Aorta (tissue), 5 donors: ENCODE measurements at regions not wholly inside any gene's neighbourhood (a gene's known extent, or its start where the extent isn't known, plus 50 kb on each side); places are given as distances from the start of the nearest gene placed in this dataset.

Experiments used
- ATAC-seq: fragments of 200-7000 bp; cut with Tn5 transposase; one replicate; pipeline ENCODE4 v1.9.1; 2022; ENCODE audit warnings: moderate library complexity; ENCODE audit not compliant: low FRiP score
- DNase-seq, 2 donors: peaks; one replicate each; pipeline ENCODE4 v3.0.0-alpha.2; 2020
- H3K27ac ChIP-seq, 2 donors: one replicate each; pipeline ENCODE4 v1.5.1; 2013; ENCODE audit warnings: low read length in 2 of 2, mild to moderate bottlenecking in 2 of 2, moderate library complexity in 2 of 2, control low read depth in 1 of 2, inconsistent platforms in 1 of 2, low read depth in 1 of 2
- H3K27me3 ChIP-seq, 2 donors: one replicate each; pipeline ENCODE4 v1.6.1; 2013; ENCODE audit warnings: control low read depth in 1 of 2, low read length in 1 of 2, mild to moderate bottlenecking in 1 of 2, moderate library complexity in 1 of 2; ENCODE audit not compliant: insufficient read depth in 2 of 2, control insufficient read depth in 1 of 2
- H3K36me3 ChIP-seq, 2 donors: one replicate each; pipeline ENCODE4 v1.6.1; 2013; ENCODE audit warnings: control low read depth in 1 of 2, low read length in 1 of 2, mild to moderate bottlenecking in 1 of 2; ENCODE audit not compliant: insufficient read depth in 2 of 2, control insufficient read depth in 1 of 2
- H3K4me1 ChIP-seq, 2 donors: one replicate each; pipeline ENCODE4 v1.6.1; 2013; ENCODE audit warnings: low read length in 2 of 2, control low read depth in 1 of 2, mild to moderate bottlenecking in 1 of 2, moderate library complexity in 1 of 2; ENCODE audit not compliant: insufficient read depth in 2 of 2, control insufficient read depth in 1 of 2
- H3K4me3 ChIP-seq, 2 donors: one replicate each; pipeline ENCODE4 v1.5.1; 2013; ENCODE audit warnings: low read length in 2 of 2, control low read depth in 1 of 2, mild to moderate bottlenecking in 1 of 2
- H3K9me3 ChIP-seq: one replicate; pipeline ENCODE4 v1.6.1; 2013; ENCODE audit warnings: mild to moderate bottlenecking, low read length; ENCODE audit not compliant: control insufficient read depth
- WGBS, 2 donors: extraction: QIAGEN DNeasy Blood & Tissue Kit; methylation state at CpG; one replicate each; pipeline ENCODE4 v1.1.7; 2013; 5-methylcytosine and 5-hydroxymethylcytosine counted together
- intact Hi-C, 2 donors: fragments of 100-400 bp; cut with DNase I; formaldehyde crosslinking; loops; one replicate each; pipeline versions ENCODE4 v1.14.2 to v1.15.0; 2022
- donor health status: healthy with polysubstance abuse.
- donor health status: Bipolar disorder and iron deficiency.
- donor health status: DM: no; HTN: no; CAD: no.
- donor health status: DM: no; HTN: no; CAD: no.
- donor health status: DM: yes; HTN: yes; CAD: no.

GRCh38 chr4:122313006-122313646 lies 65.7 kb upstream of the ADAD1 start:
- no peaks in the 10 kb centered on the region for H3K9me3 ChIP-seq
- ATAC-seq (no peak), DNase-seq (no peak)
- 92 to 93% methylated on average over 1 of the region's 1 CpG for WGBS, 2 donors
- no peaks in the 10 kb centered on the region for H3K27me3 ChIP-seq
- intact Hi-C loops: no loop called here
- peaks cover 3 to 8% of the 10 kb centered on the region in 2 donors for H3K36me3 ChIP-seq
- H3K27ac ChIP-seq: no peak overlapping the region
- H3K4me3 ChIP-seq: no peak overlapping the region
- H3K4me1 ChIP-seq: no peaks in the 10 kb centered on the region

- no peak for DNase-seq
- Histone ChIP-seq H3K27ac (no peak overlapping the region), H3K27me3 (no peaks in the 10 kb centered on the region), H3K4me1 (no peaks in the 10 kb centered on the region), H3K4me3 (no peak overlapping the region), H3K9me3 (no peaks in the 10 kb centered on the region), H3K36me3 (peaks cover 0 to 2% of the 10 kb centered on the region in 2 donors)
- intact Hi-C loops: no loop called here
- no peak for ATAC-seq
- WGBS, 2 donors: 91% methylated on average over 1 of the region's 1 CpG
Observed at GRCh38 chr4:122326908-122327307, 51.9 kb upstream of the ADAD1 start.

GRCh38 chr4:122328893-122329292 lies 49.9 kb upstream of the ADAD1 start:
- intact Hi-C loops: no loop called here
- ATAC-seq: no peak
- no peaks in the 10 kb centered on the region for H3K9me3 ChIP-seq
- H3K27me3 ChIP-seq: no peaks in the 10 kb centered on the region
- H3K27ac ChIP-seq: no peak overlapping the region
- no peak overlapping the region for H3K4me3 ChIP-seq
- H3K36me3 ChIP-seq: no peaks in the 10 kb centered on the region
- DNase-seq: no peak
- 99 to 100% methylated on average over 1 of the region's 1 CpG for WGBS, 2 donors
- no peaks in the 10 kb centered on the region for H3K4me1 ChIP-seq
